ENCODE measurements at regions not wholly inside any gene's neighbourhood (a gene's known extent, or its start where the extent isn't known, plus 50 kb on each side); places are given as distances from the start of the nearest gene placed in this dataset.

DNA sequence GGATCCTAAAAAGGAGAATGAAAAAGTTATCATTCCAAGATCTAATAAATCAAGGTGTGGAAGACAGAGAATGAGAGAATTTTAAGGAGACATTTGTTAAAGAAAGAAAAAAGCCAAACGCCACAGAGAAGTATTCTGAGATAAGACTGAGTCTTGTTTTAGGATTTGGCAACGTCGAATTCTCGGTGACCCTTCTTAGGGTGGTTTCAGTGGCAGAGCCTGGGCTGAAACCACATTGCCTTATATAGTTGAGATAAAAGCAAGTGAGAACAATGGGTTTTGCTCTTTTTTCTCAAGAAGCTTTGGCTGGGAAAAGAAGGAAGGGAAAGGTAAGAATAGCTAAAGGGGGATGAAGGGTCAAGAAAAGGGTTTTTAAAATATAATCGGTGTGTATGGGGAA, 209.4 kb downstream of the VEGFC start:
- TF ChIP-seq, protein P1, sequence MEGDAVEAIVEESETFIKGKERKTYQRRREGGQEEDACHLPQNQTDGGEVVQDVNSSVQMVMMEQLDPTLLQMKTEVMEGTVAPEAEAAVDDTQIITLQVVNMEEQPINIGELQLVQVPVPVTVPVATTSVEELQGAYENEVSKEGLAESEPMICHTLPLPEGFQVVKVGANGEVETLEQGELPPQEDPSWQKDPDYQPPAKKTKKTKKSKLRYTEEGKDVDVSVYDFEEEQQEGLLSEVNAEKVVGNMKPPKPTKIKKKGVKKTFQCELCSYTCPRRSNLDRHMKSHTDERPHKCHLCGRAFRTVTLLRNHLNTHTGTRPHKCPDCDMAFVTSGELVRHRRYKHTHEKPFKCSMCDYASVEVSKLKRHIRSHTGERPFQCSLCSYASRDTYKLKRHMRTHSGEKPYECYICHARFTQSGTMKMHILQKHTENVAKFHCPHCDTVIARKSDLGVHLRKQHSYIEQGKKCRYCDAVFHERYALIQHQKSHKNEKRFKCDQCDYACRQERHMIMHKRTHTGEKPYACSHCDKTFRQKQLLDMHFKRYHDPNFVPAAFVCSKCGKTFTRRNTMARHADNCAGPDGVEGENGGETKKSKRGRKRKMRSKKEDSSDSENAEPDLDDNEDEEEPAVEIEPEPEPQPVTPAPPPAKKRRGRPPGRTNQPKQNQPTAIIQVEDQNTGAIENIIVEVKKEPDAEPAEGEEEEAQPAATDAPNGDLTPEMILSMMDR (IDR thresholded peaks at IDR 0.05): no peak

DNA sequence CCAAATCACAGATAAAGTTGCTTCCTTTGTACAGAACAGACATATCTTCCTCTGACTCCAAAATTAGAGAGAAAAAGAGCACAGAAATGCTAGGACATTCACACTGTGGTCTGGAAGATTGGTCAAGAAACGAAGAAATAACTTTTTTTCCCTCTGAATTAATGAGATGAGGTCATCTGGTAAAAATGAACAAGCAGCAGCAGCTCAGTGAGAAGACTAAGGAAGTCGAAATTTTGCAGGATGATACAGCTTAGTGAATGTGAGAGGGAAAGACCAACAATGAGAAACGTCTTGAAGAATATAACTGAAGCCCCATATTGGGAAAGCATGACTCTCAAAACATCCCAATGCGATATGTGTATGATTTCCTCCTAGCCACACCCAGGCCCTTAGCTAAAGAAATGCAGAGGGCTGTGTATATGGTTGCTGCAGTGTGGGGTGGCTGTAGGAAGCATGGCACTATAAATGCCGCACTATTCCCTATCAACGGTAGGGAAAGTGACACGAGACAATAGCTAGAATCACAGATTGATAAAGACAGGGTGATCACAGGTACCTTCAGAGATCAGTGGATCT, 208.6 kb downstream of the VEGFC start:
- TF ChIP-seq, protein P1 (IDR thresholded peaks at IDR 0.05): no peak

DNA sequence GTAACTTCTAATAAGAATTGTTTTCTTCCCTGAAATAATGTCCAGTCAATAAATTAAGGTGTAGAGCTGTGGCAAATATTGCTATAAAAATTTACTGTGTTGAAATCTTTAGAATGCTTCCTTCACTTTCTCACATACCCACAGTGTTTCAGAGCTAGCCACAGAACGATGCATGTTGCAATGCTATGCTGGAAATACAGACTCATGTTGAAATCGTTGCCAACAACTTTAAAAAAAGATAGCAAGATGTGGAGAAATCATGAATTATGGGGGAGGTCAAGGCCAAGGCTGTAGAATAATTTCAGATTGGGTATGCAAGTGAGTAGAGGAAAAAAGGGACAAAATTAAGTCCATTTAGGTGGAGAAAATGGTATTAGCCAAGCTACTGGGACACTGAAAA, 204.8 kb downstream of the VEGFC start:
- TF ChIP-seq, protein P1 (IDR thresholded peaks at IDR 0.05): no peak

DNA sequence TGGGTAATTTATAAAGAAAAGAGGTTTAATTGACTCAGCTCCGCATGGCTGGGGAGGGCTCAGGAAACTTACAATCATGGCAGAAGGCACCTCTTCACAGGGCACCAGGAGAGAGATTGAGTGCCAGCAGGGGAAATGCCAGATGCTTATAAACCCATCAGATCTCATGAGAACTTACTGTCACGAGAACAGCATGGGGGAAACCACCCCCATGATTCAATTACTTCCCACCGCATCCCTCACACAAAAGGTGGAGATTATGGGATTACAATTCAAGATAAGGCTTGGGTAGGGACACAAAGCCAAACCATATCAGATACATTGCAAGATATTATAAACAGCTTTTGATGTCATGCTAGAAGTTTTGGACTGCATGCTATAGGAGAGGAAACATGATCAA, 204.3 kb downstream of the VEGFC start:
- TF ChIP-seq, protein P1 (IDR thresholded peaks at IDR 0.05): no peak

DNA sequence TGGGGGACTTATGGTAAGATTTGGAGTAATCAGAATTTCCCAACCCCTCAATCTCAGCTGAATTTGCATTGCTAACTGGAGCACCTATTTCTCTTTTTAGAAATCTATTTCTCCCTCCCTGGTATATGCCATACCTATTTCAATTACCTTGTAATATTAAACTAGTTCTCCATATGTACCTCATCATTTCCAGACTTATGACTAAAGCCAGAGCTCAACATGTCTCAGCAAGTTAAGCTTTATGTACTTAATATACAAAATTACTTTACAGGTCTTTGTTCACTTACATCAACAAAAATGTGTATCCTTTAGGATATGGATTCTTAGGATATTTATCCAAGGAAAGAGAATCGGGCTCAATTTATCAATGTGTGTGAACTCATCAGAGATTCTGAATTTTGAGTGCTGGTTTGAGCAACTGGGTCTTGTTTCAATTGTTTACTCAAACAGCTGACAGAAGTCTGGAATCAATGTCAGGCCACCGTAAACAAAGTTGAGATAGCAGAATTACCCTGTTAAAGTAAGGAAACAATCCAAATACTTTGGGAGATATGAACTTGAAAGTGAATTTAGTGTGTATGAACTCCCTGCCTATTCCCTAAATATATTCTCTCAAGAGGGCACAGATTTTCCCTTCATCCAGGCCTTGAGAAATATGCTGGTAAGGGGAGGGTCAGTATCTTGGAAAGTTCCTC, 199.6 kb downstream of the VEGFC start:
- TF ChIP-seq, protein P1 (IDR thresholded peaks at IDR 0.05): no peak

DNA sequence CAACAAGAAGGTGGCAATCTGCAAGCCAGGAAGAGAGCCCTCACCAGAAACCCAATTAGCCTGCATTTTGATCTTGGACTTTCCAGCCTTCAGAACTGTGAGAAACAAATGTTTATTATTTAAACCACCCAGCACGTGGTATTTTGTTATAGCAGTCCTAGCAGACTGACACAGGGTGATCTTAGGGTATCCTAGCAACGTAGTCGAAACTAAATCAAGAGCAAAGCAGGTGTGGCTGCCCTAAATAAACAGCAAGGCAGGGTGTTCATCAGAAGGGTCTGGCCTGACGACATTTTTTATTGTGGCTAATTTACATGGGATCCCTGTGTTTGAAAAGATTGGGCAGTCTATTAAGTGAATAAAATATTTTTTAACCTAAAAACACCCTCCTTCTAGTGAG, 198.8 kb downstream of the VEGFC start:
- TF ChIP-seq, protein P1 (IDR thresholded peaks at IDR 0.05): no peak

DNA sequence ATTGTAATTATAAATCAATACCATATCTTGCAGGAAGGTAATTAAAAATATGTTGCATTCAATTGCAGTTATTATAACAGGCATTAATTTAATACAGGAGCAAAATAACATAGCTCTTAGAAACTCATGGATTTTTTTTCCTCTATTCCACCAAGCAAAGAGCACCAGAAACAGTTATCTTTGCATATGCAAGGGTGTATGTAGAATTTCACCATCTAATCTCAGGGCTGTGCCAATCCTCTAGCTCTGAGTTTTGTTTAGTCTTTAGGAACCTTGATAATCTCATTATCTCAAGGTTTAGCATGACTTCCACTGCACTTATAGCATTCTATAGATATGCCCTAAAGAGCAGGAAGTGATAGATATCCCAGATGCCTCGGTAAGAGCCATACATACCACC, 197.5 kb downstream of the VEGFC start:
- TF ChIP-seq, protein P1 (IDR thresholded peaks at IDR 0.05): no peak
